NCI-H1105 (cell line): ENCODE measurements at regions not wholly inside any gene's neighbourhood (a gene's known extent, or its start where the extent isn't known, plus 50 kb on each side); places are given as distances from the start of the nearest gene placed in this dataset.
"Not testable (repeated sequence)": the region's sequence is repeated elsewhere in the genome, so short reads cannot be mapped to it uniquely, and the experiment has no call there.

Source experiments
- DNase-seq: peaks from one replicate; lab custom pipeline; 2025; lab: John Stamatoyannopoulos, UW

GRCh38 chr9:25917731-25918362 is 239.6 kb upstream of the TUSC1 start:
- no peak for DNase-seq

- DNase-seq, result no peak
Observed at GRCh38 chr9:25913806-25914205, 235.6 kb upstream of the TUSC1 start.

DNA sequence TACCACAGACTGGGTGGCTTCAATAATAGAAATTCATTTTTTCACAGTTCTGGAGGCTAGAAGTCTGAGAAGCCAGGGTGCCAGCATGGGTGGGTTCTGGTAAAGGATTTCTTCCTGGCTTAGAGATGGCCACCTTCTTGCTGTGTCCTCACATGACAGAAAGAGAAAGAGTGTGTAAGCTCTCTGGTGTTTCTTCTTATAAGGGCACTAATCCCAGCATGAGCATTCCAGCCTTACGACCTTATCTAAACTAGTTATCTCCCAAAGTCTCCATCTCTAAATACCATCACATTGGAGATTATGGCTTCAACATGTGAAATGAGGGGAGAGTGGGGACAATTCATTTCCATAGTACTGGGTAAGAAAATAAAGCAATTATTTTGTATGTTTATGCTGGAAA is 226.5 kb upstream of the TUSC1 start:
- no peak for DNase-seq

DNA sequence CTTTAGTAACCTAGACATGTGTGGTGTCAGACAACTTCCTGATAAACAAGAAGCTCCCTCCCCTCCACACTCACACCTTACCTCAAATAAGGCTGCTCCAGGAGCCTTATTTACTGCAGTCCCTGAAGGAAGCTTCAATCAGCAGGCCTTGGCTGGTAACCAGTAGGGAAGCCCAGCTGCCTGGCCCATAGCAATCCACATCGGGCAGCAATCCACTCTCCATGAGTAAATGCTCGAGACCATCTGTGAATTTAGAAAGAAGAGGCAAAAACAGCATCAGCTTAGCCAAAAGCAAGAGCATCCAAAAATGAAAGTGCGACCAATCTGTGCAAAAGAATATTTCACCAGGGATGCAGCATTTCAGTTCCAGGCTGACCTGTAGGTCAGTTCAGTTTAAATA is 213.3 kb upstream of the TUSC1 start:
- DNase-seq, result no peak

GRCh38 chr9:25889661-25890060 is 211.4 kb upstream of the TUSC1 start:
- DNase-seq, result no peak

DNA sequence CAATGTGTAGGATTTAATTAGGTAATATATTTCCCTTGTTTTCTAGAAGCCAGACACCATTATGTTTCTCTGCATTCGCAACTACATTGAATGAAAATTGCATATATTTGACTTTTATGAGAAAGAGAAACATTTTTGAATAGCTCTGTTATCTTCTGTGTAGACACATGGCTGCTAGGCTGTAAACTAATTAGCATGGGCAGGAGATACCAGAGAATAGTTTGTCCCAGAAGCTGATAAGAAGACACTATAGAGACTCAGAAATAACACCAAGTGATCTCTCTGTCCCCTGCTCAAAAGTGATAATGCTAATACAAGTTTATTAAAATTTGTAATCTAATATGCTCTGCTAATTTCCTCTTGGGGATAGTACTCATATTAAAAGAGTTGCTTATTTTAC is 198.0 kb upstream of the TUSC1 start:
- no peak for DNase-seq

GRCh38 chr9:25864509-25864908 is 186.3 kb upstream of the TUSC1 start:
- DNase-seq, result no peak

GRCh38 chr9:25861421-25861820 is 183.2 kb upstream of the TUSC1 start:
- no peak for DNase-seq

DNA sequence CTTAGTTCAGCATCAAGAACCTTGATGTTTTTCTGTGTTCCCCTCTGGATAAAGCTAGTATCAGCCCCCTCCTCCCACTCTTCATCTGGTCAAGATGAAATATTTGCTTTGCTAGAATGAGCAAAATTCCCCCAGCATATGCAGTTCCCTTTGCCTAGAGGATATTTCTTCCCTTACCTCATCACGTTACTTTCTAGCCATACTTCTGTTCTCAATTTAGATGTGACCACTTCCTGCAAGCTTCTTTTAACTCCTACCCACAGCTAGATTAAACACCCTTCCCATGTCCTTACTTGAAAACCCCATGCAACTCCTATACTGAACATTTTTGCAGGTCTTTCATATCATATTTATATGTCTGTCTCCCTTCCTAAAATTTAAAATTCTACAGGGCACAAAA is 178.9 kb upstream of the TUSC1 start:
- no peak for DNase-seq

DNA sequence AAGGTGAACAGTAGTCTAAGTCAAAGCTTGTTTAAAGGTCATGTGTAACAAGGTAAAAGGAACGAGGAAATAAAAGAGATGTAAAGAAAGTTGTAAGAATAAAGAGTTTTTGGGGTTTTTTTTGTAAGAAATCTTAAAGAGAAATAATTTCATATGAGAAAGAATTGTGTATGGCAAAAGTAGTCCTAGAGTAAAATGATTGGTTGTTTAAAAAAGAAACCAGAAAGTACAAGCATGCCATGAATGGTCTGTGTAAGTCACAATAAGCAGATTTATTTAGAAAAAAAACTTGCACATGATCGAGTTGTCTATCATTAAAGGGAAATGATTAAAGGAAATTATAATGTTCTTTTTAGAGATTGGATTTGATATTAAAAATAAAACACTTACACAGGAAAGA is 172.6 kb upstream of the TUSC1 start:
- no peak for DNase-seq

DNA sequence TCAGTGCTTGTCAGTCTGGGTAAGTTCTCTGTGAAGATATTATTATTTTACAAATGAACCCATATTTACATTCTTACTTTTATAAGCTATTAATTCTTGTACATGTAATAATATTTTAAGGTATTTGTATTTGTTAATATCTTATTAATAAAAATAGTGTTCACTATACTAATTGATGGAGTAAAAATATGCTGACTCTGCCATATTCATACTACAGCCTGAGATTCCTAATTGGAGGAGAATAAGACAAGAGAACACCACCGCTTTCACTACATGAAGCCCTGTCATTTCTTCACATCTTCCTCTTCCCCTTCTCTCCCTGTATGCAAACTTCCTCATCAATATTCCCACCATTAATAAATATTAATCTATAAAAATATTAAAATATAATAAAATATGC is 167.6 kb upstream of the TUSC1 start:
- DNase-seq, result no peak

- no peak for DNase-seq
Observed at GRCh38 chr9:25830381-25830780, 152.1 kb upstream of the TUSC1 start.

DNA sequence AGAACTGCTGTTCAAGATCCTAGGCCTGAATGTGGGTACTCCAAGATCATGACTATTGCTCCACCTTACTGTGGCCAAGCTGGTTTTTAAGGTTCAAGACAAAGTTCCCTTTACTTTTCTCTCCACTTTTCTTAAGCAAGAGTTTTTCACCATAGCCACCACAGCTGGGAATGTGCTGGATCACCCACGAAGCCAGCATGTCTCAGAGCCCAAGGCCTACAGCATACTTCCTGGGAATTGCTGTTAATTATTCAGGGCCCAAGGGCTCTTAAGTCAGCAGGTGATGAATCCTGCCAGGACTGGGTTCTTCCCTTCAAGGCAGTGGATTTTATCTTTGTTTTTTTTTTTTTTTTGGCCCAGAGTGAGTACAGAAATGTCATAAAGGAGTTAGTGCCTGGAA is 149.4 kb upstream of the TUSC1 start:
- no peak for DNase-seq

GRCh38 chr9:25816439-25816838 is 138.2 kb upstream of the TUSC1 start:
- DNase-seq, result no peak

- DNase-seq, result no peak
Observed at GRCh38 chr9:25814023-25814422, 135.8 kb upstream of the TUSC1 start.

DNA sequence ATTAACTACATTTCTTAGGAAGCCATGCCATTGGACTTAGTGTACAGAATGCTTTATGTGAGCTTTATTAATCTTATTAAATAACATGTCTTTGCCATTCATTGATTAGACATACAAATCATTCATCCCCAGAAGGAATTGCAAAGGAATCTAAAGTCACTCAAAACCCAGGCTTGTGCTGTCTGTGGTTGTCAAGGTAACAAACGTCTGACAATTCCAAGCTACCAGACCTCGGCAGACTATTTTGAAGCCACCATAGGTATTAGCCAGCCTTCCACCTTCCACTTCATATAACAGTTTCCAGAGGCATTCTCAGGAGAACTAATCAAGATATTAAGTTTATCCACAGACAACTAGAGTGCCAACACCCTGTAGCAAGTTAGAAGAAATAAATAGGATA is 135.2 kb upstream of the TUSC1 start:
- DNase-seq, result no peak

- DNase-seq, result no peak
Observed at GRCh38 chr9:25808554-25808953, 130.3 kb upstream of the TUSC1 start.

DNA sequence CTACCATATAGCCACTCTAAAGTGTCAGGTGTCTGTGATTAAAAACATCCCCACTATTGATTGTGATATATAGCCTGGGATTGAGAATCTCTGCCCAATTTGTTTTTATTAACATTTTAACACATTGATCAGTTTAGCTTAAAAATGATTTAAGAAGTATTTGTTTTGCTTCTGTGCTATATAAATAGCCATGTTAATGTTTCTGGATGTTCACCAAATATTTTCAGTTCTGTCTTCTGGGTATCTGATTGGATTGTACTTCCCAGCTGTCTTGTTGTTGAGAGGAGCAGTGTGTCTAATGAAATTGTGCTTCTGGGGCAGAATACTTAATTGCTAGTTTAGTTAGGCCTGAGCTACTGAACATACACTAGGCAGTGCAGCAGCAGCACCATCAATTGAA is 126.6 kb upstream of the TUSC1 start:
- no peak for DNase-seq

GRCh38 chr9:25801989-25802388 is 123.7 kb upstream of the TUSC1 start:
- not testable (repeated sequence) for DNase-seq

- no peak for DNase-seq
Observed at GRCh38 chr9:25773805-25774204, 95.6 kb upstream of the TUSC1 start.

GRCh38 chr9:25755951-25756350 is 77.7 kb upstream of the TUSC1 start:
- no peak for DNase-seq

GRCh38 chr9:25752398-25752797 is 74.2 kb upstream of the TUSC1 start:
- no peak for DNase-seq

DNA sequence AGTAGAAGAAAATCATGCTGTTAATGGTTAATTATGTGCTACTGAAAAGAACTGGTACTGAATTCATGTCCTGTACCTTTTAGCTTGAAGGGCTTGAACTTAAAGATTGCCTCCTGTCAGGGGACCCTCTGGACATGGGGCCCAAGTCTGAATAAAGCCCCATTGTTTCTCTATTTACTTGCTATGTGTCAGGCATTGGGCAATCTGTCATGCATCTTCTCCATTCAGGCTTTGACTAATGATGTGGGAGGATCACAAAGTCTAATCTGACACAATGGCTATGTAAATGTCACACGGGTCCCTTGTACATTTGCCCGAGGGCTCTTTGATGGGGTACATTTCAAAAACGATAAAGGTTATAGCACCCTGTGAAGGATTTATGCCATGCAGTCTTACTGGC is 64.0 kb upstream of the TUSC1 start:
- DNase-seq, result no peak

DNA sequence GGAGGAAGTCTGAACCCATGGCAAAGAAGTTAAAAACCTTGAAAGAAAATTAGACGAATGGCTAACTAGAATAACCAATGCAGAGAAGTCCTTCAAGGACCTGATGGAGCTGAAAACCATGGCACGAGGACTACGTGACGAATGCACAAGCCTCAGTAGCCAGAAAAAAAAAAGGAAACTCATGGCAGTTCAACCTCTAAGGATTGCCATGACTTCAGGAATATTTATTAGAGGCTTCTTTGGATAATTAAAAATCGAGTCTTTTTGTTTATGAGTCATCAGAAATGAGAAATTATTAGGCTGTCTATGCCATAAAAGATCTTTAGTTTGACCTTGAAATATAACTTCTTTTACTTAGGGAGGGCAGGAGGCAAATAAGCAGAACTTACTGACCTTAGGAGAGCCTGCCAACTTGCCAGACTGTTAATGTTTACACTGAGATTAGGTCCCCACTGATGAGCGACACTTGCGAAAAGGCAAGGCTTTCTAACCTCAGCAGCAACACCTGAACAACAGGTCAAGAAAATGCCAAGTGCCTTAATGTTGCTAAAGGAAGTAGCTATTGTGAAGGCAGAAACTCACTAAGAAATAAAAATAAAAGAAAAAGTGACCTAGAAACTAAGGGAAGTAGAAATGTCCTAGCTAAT is 55.2 kb upstream of the TUSC1 start:
- DNase-seq, result no peak
